ENCODE measurements at regions not wholly inside any gene's neighbourhood (a gene's known extent, or its start where the extent isn't known, plus 50 kb on each side); places are given as distances from the start of the nearest gene placed in this dataset.

DNA sequence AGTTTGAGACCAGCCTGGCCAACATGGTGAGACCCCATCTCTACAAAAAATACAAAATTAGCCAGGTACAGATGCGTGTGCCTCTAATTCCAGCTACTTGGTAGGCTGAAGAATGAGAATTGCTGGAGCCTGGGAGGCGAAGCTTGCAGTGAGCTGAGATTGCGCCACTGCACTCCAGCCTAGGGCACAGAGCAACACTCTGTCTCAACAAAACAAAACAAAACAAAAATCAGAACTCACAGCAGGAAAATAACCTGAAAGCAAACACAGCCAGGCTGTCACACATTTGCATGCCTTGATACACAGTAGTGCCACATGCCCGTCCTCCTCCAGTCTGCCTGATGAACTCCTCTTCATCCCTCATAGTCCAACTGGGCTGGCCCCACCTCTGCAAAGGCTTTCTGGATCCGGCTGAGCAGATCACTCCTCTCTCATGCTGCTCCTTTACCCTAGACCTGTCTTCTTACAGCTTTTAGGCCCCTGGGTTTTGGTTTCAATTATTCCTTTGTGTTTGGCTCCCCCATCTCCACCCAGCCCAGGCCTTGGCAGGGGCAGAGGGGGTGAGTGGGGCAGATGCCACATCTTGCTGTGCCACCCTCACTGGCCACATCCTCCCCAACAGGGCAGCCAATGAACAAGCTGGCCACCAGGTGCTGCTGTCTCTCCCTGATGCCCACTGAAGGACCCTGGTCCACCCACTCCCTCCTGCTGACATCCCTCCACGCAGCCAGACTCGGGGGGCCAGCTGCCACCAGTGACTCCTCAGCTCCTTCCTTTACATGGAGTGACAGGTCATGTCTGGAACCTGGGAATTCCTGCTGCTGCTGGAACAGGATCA, 62.0 kb upstream of the GGTA1 start:
- Histone ChIP-seq H3K36me3 (ENCODE audit: insufficient read depth, low read length) (no peaks in the 10 kb centered on the region), H2AFZ (ENCODE audit: low read length) (no peak overlapping the region), H3K9me2 (replicated peaks; ENCODE audit: low read depth, low read length) (no peaks in the 10 kb centered on the region), H4K20me1 (ENCODE audit: insufficient read depth, low read length, poor library complexity, severe bottlenecking) (no peaks in the 10 kb centered on the region), H3F3A (ENCODE audit: low read depth) (no peaks in the 10 kb centered on the region), H3K79me2 (ENCODE audit: insufficient read depth, low read length) (no peaks in the 10 kb centered on the region), H3K4me3 (ENCODE audit: low read length, poor library complexity, severe bottlenecking) (no peak overlapping the region), H3K4me2 (ENCODE audit: low read depth, low read length, poor library complexity, severe bottlenecking) (no peak overlapping the region), H3K27me3 (ENCODE audit: insufficient read depth, low read length, poor library complexity, severe bottlenecking) (no peaks in the 10 kb centered on the region), H3K9me3 (ENCODE audit: insufficient read depth, low read depth, low read length) (no peaks in the 10 kb centered on the region), H3K9ac (ENCODE audit: low read depth, low read length, poor library complexity, severe bottlenecking) (no peak overlapping the region), H3K4me1 (ENCODE audit: insufficient read depth, low read length, poor library complexity, severe bottlenecking) (peaks cover 28% of the 10 kb centered on the region)
- TF ChIP-seq EZH2phosphoT487 (IDR thresholded peaks at IDR 0.05; ENCODE audit: borderline replicate concordance): no peak
- TF ChIP-seq, protein P1, sequence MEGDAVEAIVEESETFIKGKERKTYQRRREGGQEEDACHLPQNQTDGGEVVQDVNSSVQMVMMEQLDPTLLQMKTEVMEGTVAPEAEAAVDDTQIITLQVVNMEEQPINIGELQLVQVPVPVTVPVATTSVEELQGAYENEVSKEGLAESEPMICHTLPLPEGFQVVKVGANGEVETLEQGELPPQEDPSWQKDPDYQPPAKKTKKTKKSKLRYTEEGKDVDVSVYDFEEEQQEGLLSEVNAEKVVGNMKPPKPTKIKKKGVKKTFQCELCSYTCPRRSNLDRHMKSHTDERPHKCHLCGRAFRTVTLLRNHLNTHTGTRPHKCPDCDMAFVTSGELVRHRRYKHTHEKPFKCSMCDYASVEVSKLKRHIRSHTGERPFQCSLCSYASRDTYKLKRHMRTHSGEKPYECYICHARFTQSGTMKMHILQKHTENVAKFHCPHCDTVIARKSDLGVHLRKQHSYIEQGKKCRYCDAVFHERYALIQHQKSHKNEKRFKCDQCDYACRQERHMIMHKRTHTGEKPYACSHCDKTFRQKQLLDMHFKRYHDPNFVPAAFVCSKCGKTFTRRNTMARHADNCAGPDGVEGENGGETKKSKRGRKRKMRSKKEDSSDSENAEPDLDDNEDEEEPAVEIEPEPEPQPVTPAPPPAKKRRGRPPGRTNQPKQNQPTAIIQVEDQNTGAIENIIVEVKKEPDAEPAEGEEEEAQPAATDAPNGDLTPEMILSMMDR (conservative IDR thresholded peaks at IDR 0.05; ENCODE audit: low read length): peak; percentile 47

DNA sequence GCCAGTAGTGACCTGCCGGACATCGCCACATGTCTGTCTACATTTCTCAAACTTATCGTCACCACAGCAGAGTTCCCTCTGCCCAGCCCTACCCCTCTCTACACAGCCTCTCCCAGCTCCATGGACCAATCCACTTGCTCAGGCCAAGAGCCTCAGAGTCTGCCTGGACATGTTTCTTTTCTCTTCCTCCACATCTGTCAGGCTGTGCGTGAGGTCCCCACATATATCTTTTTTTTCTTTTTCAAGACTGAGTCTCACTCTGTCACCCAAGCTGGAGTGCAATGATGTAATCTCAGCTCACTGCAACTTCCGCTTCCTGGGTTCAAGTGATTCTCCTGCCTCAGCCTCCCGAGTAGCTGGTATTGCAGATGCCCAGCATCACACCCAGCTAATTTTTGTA, 62.7 kb upstream of the GGTA1 start:
- Histone ChIP-seq H3K4me3 (ENCODE audit: low read length, poor library complexity, severe bottlenecking) (no peak overlapping the region), H3K27me3 (ENCODE audit: insufficient read depth, low read length, poor library complexity, severe bottlenecking) (no peaks in the 10 kb centered on the region), H3F3A (ENCODE audit: low read depth) (no peaks in the 10 kb centered on the region), H3K9ac (ENCODE audit: low read depth, low read length, poor library complexity, severe bottlenecking) (no peak overlapping the region), H4K20me1 (ENCODE audit: insufficient read depth, low read length, poor library complexity, severe bottlenecking) (no peaks in the 10 kb centered on the region), H2AFZ (ENCODE audit: low read length) (no peak overlapping the region), H3K9me2 (replicated peaks; ENCODE audit: low read depth, low read length) (no peaks in the 10 kb centered on the region), H3K9me3 (ENCODE audit: insufficient read depth, low read depth, low read length) (no peaks in the 10 kb centered on the region), H3K4me2 (ENCODE audit: low read depth, low read length, poor library complexity, severe bottlenecking) (no peak overlapping the region), H3K4me1 (ENCODE audit: insufficient read depth, low read length, poor library complexity, severe bottlenecking) (peaks cover 22% of the 10 kb centered on the region), H3K36me3 (ENCODE audit: insufficient read depth, low read length) (no peaks in the 10 kb centered on the region), H3K79me2 (ENCODE audit: insufficient read depth, low read length) (no peaks in the 10 kb centered on the region)
- TF ChIP-seq, protein P1 (conservative IDR thresholded peaks at IDR 0.05; ENCODE audit: low read length): no peak
- no peak for TF ChIP-seq EZH2phosphoT487 (IDR thresholded peaks at IDR 0.05; ENCODE audit: borderline replicate concordance)

DNA sequence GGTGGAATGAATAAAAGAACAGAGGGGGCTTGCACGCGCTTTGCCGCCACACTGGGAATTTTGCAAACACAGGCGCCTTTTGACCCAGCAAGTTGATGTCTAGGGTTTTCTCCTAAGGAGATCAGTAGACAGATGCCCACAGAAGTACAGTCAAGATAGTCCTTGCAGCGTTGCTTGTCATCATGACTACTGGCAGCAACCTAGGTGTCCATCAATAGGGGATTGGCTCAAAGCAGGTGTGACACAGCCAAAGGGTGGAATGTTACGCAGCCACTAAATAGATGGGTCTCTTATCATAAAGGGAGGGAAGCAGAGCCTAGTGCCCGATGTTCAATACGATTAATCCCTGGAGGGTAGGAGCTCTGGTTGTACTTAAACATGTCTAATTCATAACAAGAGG, 63.8 kb upstream of the GGTA1 start:
- H3K9me3 ChIP-seq (ENCODE audit: insufficient read depth, low read depth, low read length): no peaks in the 10 kb centered on the region
- no peaks in the 10 kb centered on the region for H3K36me3 ChIP-seq (ENCODE audit: insufficient read depth, low read length)
- no peaks in the 10 kb centered on the region for H3K27me3 ChIP-seq (ENCODE audit: insufficient read depth, low read length, poor library complexity, severe bottlenecking)
- no peak overlapping the region for H3K4me3 ChIP-seq (ENCODE audit: low read length, poor library complexity, severe bottlenecking)
- H3K79me2 ChIP-seq (ENCODE audit: insufficient read depth, low read length): no peaks in the 10 kb centered on the region
- no peaks in the 10 kb centered on the region for H3F3A ChIP-seq (ENCODE audit: low read depth)
- peaks cover 12% of the 10 kb centered on the region for H3K4me1 ChIP-seq (ENCODE audit: insufficient read depth, low read length, poor library complexity, severe bottlenecking)
- no peak overlapping the region for H2AFZ ChIP-seq (ENCODE audit: low read length)
- H3K4me2 ChIP-seq (ENCODE audit: low read depth, low read length, poor library complexity, severe bottlenecking): no peak overlapping the region
- H3K9ac ChIP-seq (ENCODE audit: low read depth, low read length, poor library complexity, severe bottlenecking): no peak overlapping the region
- no peaks in the 10 kb centered on the region for H4K20me1 ChIP-seq (ENCODE audit: insufficient read depth, low read length, poor library complexity, severe bottlenecking)
- H3K9me2 ChIP-seq (replicated peaks; ENCODE audit: low read depth, low read length): no peaks in the 10 kb centered on the region
- no peak for TF ChIP-seq EZH2phosphoT487 (IDR thresholded peaks at IDR 0.05; ENCODE audit: borderline replicate concordance)
- TF ChIP-seq, protein P1 (conservative IDR thresholded peaks at IDR 0.05; ENCODE audit: low read length): no peak

All from Loucy (cell line).